ENCODE measurements at regions not wholly inside any gene's neighbourhood (a gene's known extent, or its start where the extent isn't known, plus 50 kb on each side); places are given as distances from the start of the nearest gene placed in this dataset.

- no peaks in the 10 kb centered on the region for H3K36me3 Mint-ChIP-seq (ENCODE audit: insufficient read depth, unreplicated experiment)
- H3K4me1 Mint-ChIP-seq (ENCODE audit: insufficient read depth, unreplicated experiment), result no peaks in the 10 kb centered on the region
- intact Hi-C loops (cut with micrococcal nuclease), result no loop called here
- BruUV-seq (replicated peaks), result no TSS peak
- DNase-seq (ENCODE audit: unreplicated experiment), result no peak
- POLR2A ChIA-PET, result no interaction called here
- H3K27ac Mint-ChIP-seq (ENCODE audit: low read depth, unreplicated experiment), result no peak overlapping the region
- CTCF ChIA-PET, result interaction anchor here (1.1 kb wide), 1 partner anchor 866 kb away, joined by 3 read pairs; no protein-coding TSS in a partner anchor
- H3K4me3 Mint-ChIP-seq (ENCODE audit: unreplicated experiment), result no peak overlapping the region
- no peaks in the 10 kb centered on the region for H3K27me3 Mint-ChIP-seq (ENCODE audit: insufficient read depth, unreplicated experiment)
- TF ChIP-seq, protein P1, sequence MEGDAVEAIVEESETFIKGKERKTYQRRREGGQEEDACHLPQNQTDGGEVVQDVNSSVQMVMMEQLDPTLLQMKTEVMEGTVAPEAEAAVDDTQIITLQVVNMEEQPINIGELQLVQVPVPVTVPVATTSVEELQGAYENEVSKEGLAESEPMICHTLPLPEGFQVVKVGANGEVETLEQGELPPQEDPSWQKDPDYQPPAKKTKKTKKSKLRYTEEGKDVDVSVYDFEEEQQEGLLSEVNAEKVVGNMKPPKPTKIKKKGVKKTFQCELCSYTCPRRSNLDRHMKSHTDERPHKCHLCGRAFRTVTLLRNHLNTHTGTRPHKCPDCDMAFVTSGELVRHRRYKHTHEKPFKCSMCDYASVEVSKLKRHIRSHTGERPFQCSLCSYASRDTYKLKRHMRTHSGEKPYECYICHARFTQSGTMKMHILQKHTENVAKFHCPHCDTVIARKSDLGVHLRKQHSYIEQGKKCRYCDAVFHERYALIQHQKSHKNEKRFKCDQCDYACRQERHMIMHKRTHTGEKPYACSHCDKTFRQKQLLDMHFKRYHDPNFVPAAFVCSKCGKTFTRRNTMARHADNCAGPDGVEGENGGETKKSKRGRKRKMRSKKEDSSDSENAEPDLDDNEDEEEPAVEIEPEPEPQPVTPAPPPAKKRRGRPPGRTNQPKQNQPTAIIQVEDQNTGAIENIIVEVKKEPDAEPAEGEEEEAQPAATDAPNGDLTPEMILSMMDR (IDR thresholded peaks at IDR 0.05; ENCODE audit: unreplicated experiment), result no peak
- H3K9me3 Mint-ChIP-seq (ENCODE audit: unreplicated experiment), result no peaks in the 10 kb centered on the region
Measured at GRCh38 chr13:107289540-107289939, 721.6 kb upstream of the ARGLU1 start.

GRCh38 chr13:107284173-107284572 is 716.2 kb upstream of the ARGLU1 start:
- Mint-ChIP-seq H3K4me3 (ENCODE audit: unreplicated experiment) (no peak overlapping the region), H3K27ac (ENCODE audit: low read depth, unreplicated experiment) (no peak overlapping the region), H3K9me3 (ENCODE audit: unreplicated experiment) (peaks cover 7% of the 10 kb centered on the region), H3K27me3 (ENCODE audit: insufficient read depth, unreplicated experiment) (no peaks in the 10 kb centered on the region), H3K4me1 (ENCODE audit: insufficient read depth, unreplicated experiment) (peaks cover 9% of the 10 kb centered on the region), H3K36me3 (ENCODE audit: insufficient read depth, unreplicated experiment) (no peaks in the 10 kb centered on the region)
- intact Hi-C loops (cut with micrococcal nuclease), result no loop called here
- TF ChIP-seq, protein P1 (IDR thresholded peaks at IDR 0.05; ENCODE audit: unreplicated experiment), result no peak
- peak; percentile 33 for DNase-seq (ENCODE audit: unreplicated experiment)
- CTCF ChIA-PET, result interaction anchor here (0.6 to 1.2 kb wide), 4 partner anchors 80 to 1888 kb away, joined by 3 to 4 read pairs (median 3); no protein-coding TSS in a partner anchor
- no TSS peak for BruUV-seq (replicated peaks)
- POLR2A ChIA-PET, result no interaction called here

- no TSS peak for BruUV-seq (replicated peaks)
- CTCF ChIA-PET, result interaction anchor here (0.6 to 0.8 kb wide), 3 partner anchors 18 to 1867 kb away, joined by 3 read pairs; no protein-coding TSS in a partner anchor
- Mint-ChIP-seq H3K4me1 (ENCODE audit: insufficient read depth, unreplicated experiment) (peaks cover 5% of the 10 kb centered on the region), H3K27ac (ENCODE audit: low read depth, unreplicated experiment) (no peak overlapping the region), H3K36me3 (ENCODE audit: insufficient read depth, unreplicated experiment) (no peaks in the 10 kb centered on the region), H3K9me3 (ENCODE audit: unreplicated experiment) (peaks cover 8% of the 10 kb centered on the region), H3K27me3 (ENCODE audit: insufficient read depth, unreplicated experiment) (no peaks in the 10 kb centered on the region), H3K4me3 (ENCODE audit: unreplicated experiment) (no peak overlapping the region)
- POLR2A ChIA-PET, result interaction anchor here (0.6 kb wide), 1 partner anchor 521 kb away, joined by 3 read pairs; no protein-coding TSS in a partner anchor
- TF ChIP-seq, protein P1 (IDR thresholded peaks at IDR 0.05; ENCODE audit: unreplicated experiment), result no peak
- intact Hi-C loops (cut with micrococcal nuclease), result no loop called here
- DNase-seq (ENCODE audit: unreplicated experiment), result no peak
Measured at GRCh38 chr13:107277911-107278310, 710.0 kb upstream of the ARGLU1 start.

- Mint-ChIP-seq H3K9me3 (ENCODE audit: unreplicated experiment) (peaks cover 8% of the 10 kb centered on the region), H3K36me3 (ENCODE audit: insufficient read depth, unreplicated experiment) (no peaks in the 10 kb centered on the region), H3K4me3 (ENCODE audit: unreplicated experiment) (no peak overlapping the region), H3K27ac (ENCODE audit: low read depth, unreplicated experiment) (no peak overlapping the region), H3K27me3 (ENCODE audit: insufficient read depth, unreplicated experiment) (no peaks in the 10 kb centered on the region), H3K4me1 (ENCODE audit: insufficient read depth, unreplicated experiment) (peaks cover 5% of the 10 kb centered on the region)
- TF ChIP-seq, protein P1 (IDR thresholded peaks at IDR 0.05; ENCODE audit: unreplicated experiment), result no peak
- no TSS peak for BruUV-seq (replicated peaks)
- DNase-seq (ENCODE audit: unreplicated experiment), result no peak
- ChIA-PET POLR2A (interaction anchor here (1.8 kb wide), 1 partner anchor 19 kb away, joined by 9 read pairs; no protein-coding TSS in a partner anchor), CTCF (interaction anchor here (0.7 to 1.0 kb wide), 3 partner anchors 373 to 1866 kb away, joined by 3 read pairs; no protein-coding TSS in a partner anchor)
- intact Hi-C loops (cut with micrococcal nuclease), result no loop called here
Measured at GRCh38 chr13:107276936-107277335, 709.0 kb upstream of the ARGLU1 start.

All from MCF 10A (cell line).